Activated CD4-positive, alpha-beta T cell treated with anti-CD3 and anti-CD28 coated beads, Interleukin-2, amount 10 ng/mL, durations not matched to agents 24 days and 14 days (primary cell): ENCODE measurements at regions not wholly inside any gene's neighbourhood (a gene's known extent, or its start where the extent isn't known, plus 50 kb on each side); places are given as distances from the start of the nearest gene placed in this dataset.

Experiments
- DNase-seq: peaks from one replicate; pipeline ENCODE4 v3.0.0; 2022
- H3K27ac Mint-ChIP-seq: one replicate; pipeline ENCODE4 v1.8.0; 2022; ENCODE audit warnings: mild to moderate bottlenecking, mixed read lengths
- H3K27me3 Mint-ChIP-seq: one replicate; pipeline ENCODE4 v1.8.0; 2022; ENCODE audit warnings: mixed read lengths
- H3K36me3 Mint-ChIP-seq: one replicate; pipeline ENCODE4 v1.8.0; 2022; ENCODE audit warnings: low read depth, mild to moderate bottlenecking, mixed read lengths
- H3K4me1 Mint-ChIP-seq: one replicate; pipeline ENCODE4 v1.8.0; 2021; ENCODE audit warnings: mixed read lengths
- H3K4me3 Mint-ChIP-seq: one replicate; pipeline ENCODE4 v1.8.0; 2022; ENCODE audit warnings: mild to moderate bottlenecking, moderate library complexity, mixed read lengths
- H3K9me3 Mint-ChIP-seq: one replicate; pipeline ENCODE4 v1.8.0; 2021; ENCODE audit warnings: mixed read lengths
- intact Hi-C: fragments of 100-400 bp; cut with micrococcal nuclease; formaldehyde crosslinking; loops from one replicate; pipeline ENCODE4 v1.15.1; 2023

GRCh38 chr1:37158113-37158749 is 123.9 kb upstream of the GRIK3 start:
- DNase-seq, result no peak
- Mint-ChIP-seq H3K4me3 (no peak overlapping the region), H3K4me1 (no peaks in the 10 kb centered on the region), H3K9me3 (no peaks in the 10 kb centered on the region), H3K27me3 (no peaks in the 10 kb centered on the region), H3K36me3 (no peaks in the 10 kb centered on the region), H3K27ac (no peak overlapping the region)
- intact Hi-C loops, result no loop called here

GRCh38 chr1:37159102-37159501 is 124.8 kb upstream of the GRIK3 start:
- Mint-ChIP-seq H3K4me1 (no peaks in the 10 kb centered on the region), H3K4me3 (no peak overlapping the region), H3K36me3 (no peaks in the 10 kb centered on the region), H3K27me3 (no peaks in the 10 kb centered on the region), H3K9me3 (no peaks in the 10 kb centered on the region), H3K27ac (no peak overlapping the region)
- intact Hi-C loops, result no loop called here
- DNase-seq, result no peak

GRCh38 chr1:37161171-37161570 is 126.9 kb upstream of the GRIK3 start:
- intact Hi-C loops, result no loop called here

DNA sequence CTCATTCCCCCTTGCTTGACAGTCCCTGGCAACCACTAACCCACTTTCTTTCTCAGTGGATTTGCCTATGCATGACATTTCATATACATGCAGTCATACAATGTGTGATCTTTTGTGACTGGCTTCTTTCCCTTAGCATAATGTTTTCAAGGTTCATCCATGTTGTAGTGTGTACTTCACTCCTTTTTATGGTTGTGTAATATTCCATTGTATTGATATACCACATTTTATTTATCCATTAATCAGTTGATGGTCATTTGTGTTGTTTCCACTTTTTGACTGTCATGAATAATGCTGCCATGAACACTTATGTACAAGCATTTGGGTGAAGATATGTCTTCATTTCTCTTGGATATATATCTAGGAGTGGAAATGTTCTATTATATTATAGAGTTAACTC is 127.7 kb upstream of the GRIK3 start:
- Mint-ChIP-seq H3K9me3 (no peaks in the 10 kb centered on the region), H3K36me3 (no peaks in the 10 kb centered on the region), H3K27ac (no peak overlapping the region), H3K4me3 (no peak overlapping the region), H3K4me1 (no peaks in the 10 kb centered on the region), H3K27me3 (peaks cover 2% of the 10 kb centered on the region)
- DNase-seq, result no peak
- intact Hi-C loops, result no loop called here

More at GRCh38 chr1:37161171-37161570, 126.9 kb upstream of the GRIK3 start:
- no peaks in the 10 kb centered on the region for H3K36me3 Mint-ChIP-seq
- H3K4me1 Mint-ChIP-seq, result no peaks in the 10 kb centered on the region
- no peak for DNase-seq
- no peak overlapping the region for H3K4me3 Mint-ChIP-seq
- H3K27ac Mint-ChIP-seq, result no peak overlapping the region
- H3K9me3 Mint-ChIP-seq, result no peaks in the 10 kb centered on the region
- peaks cover 2% of the 10 kb centered on the region for H3K27me3 Mint-ChIP-seq

DNA sequence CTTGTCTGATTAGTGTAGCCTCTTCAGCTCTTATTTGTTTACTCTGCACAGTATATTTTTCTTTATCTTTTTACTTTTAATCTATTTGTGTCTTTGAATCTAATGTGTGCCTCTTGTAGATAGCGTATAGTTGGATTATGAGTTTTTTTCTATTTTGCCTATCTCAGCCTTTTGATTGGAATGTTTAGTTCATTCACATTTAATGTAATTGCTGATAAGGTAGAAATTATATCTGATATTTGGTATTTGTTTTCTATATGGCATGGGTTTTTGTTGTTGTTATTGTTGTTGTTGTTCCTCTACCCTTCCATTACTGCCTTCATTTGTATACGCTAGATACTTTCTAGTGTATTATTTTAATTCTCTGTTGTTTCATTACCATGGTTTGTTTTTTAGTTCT is 131.7 kb upstream of the GRIK3 start:
- no peak overlapping the region for H3K4me3 Mint-ChIP-seq
- H3K4me1 Mint-ChIP-seq, result no peaks in the 10 kb centered on the region
- intact Hi-C loops, result no loop called here
- DNase-seq, result no peak
- no peaks in the 10 kb centered on the region for H3K36me3 Mint-ChIP-seq
- H3K9me3 Mint-ChIP-seq, result no peaks in the 10 kb centered on the region
- H3K27ac Mint-ChIP-seq, result no peak overlapping the region
- H3K27me3 Mint-ChIP-seq, result peaks cover 6% of the 10 kb centered on the region

DNA sequence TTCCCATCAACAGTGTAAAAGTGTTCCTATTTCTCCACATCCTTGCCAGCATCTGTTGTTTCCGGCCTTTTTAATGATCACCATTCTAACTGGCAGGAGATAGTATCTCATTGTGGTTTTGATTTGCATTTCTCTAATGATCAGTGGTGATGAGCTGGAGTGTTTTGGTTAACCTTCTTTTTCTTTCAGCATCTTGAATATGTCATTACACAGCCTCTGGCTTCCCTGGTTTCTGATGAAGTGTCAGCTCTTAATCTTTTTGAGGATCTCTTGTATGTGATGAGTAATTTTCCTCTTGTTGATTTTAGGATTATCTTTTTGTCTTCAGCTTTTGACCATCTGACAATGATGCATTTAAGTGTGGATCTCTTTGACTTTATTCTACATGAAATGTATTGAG is 133.2 kb upstream of the GRIK3 start:
- peaks cover 6% of the 10 kb centered on the region for H3K27me3 Mint-ChIP-seq
- no peak overlapping the region for H3K27ac Mint-ChIP-seq
- no peak for DNase-seq
- no peaks in the 10 kb centered on the region for H3K36me3 Mint-ChIP-seq
- intact Hi-C loops, result no loop called here
- no peaks in the 10 kb centered on the region for H3K9me3 Mint-ChIP-seq
- H3K4me1 Mint-ChIP-seq, result no peaks in the 10 kb centered on the region
- no peak overlapping the region for H3K4me3 Mint-ChIP-seq

GRCh38 chr1:37169241-37169640 is 134.9 kb upstream of the GRIK3 start:
- Mint-ChIP-seq H3K36me3 (no peaks in the 10 kb centered on the region), H3K27me3 (peaks cover 12% of the 10 kb centered on the region), H3K27ac (no peak overlapping the region), H3K4me1 (no peaks in the 10 kb centered on the region), H3K9me3 (no peaks in the 10 kb centered on the region), H3K4me3 (no peak overlapping the region)
- intact Hi-C loops, result no loop called here
- no peak for DNase-seq

- no peak for DNase-seq
- H3K27ac Mint-ChIP-seq, result no peak overlapping the region
- no peak overlapping the region for H3K4me3 Mint-ChIP-seq
- no peaks in the 10 kb centered on the region for H3K9me3 Mint-ChIP-seq
- H3K27me3 Mint-ChIP-seq, result peaks cover 13% of the 10 kb centered on the region
- H3K36me3 Mint-ChIP-seq, result no peaks in the 10 kb centered on the region
- no peaks in the 10 kb centered on the region for H3K4me1 Mint-ChIP-seq
- intact Hi-C loops, result no loop called here
Measured at GRCh38 chr1:37169743-37170275, 135.5 kb upstream of the GRIK3 start.

GRCh38 chr1:37171691-37172090 is 137.4 kb upstream of the GRIK3 start:
- no peaks in the 10 kb centered on the region for H3K9me3 Mint-ChIP-seq
- no peak overlapping the region for H3K4me3 Mint-ChIP-seq
- intact Hi-C loops, result no loop called here
- no peaks in the 10 kb centered on the region for H3K36me3 Mint-ChIP-seq
- H3K4me1 Mint-ChIP-seq, result no peaks in the 10 kb centered on the region
- no peak overlapping the region for H3K27ac Mint-ChIP-seq
- DNase-seq, result no peak
- peaks cover 10% of the 10 kb centered on the region for H3K27me3 Mint-ChIP-seq

DNA sequence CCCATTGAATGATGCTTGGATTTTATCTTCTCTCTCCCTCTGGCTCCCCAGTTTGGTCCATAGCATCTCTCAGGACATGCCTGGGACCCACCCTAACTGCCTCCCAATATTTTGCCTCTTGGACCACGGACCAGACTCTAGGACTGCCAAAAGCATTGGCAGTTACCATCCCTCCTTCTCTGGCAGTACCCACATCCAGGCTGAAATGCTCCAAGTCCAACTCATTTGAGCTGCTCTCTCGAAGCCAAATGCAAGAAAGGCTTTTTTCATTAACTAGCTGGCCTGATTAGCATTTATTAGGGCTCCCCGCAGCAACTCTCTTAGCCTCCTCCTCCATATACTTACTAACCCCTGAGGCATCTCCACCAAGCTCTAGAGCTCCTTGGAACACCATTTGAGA is 140.0 kb upstream of the GRIK3 start:
- H3K36me3 Mint-ChIP-seq, result no peaks in the 10 kb centered on the region
- H3K4me1 Mint-ChIP-seq, result no peaks in the 10 kb centered on the region
- H3K4me3 Mint-ChIP-seq, result no peak overlapping the region
- no peak overlapping the region for H3K27ac Mint-ChIP-seq
- no peak for DNase-seq
- intact Hi-C loops, result no loop called here
- H3K27me3 Mint-ChIP-seq, result peaks cover 6% of the 10 kb centered on the region
- H3K9me3 Mint-ChIP-seq, result no peaks in the 10 kb centered on the region

- Mint-ChIP-seq H3K27ac (no peak overlapping the region), H3K27me3 (peaks cover 6% of the 10 kb centered on the region)
- intact Hi-C loops, result no loop called here
Measured at GRCh38 chr1:37174876-37175275, 140.6 kb upstream of the GRIK3 start.

DNA sequence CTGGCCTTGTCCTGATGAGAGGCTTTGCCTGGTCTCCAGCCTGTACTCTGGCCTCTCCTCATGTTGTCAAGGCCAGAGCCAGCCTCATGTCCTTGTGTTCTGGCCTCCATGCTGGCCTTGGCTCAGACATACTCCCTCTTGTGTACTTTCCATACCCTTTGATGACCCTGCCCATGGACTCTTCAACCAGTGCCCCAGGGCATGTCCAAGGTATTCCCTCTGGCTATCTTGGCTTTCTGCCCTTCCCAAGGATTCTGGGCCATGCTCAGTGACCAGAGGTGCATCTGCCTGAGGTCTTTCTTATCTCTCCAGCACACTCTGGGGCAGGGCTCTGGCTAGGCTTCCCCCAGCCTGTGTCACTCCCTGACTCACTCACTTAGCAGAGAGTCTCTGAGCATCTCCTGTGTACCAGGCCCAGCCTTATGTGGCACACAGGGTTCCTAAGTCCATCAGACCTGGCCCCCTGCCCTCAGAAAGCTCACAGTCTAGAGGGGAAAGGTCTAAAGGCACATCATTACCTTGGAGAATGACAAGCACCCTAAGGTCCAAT is 141.4 kb upstream of the GRIK3 start:
- no peak overlapping the region for H3K27ac Mint-ChIP-seq
- intact Hi-C loops, result no loop called here
- no peaks in the 10 kb centered on the region for H3K9me3 Mint-ChIP-seq
- no peak for DNase-seq
- no peak overlapping the region for H3K4me3 Mint-ChIP-seq
- peaks cover 6% of the 10 kb centered on the region for H3K27me3 Mint-ChIP-seq
- no peaks in the 10 kb centered on the region for H3K36me3 Mint-ChIP-seq
- no peaks in the 10 kb centered on the region for H3K4me1 Mint-ChIP-seq

More at GRCh38 chr1:37174876-37175275, 140.6 kb upstream of the GRIK3 start:
- DNase-seq, result peak; percentile 22
- Mint-ChIP-seq H3K4me3 (no peak overlapping the region), H3K9me3 (no peaks in the 10 kb centered on the region), H3K4me1 (no peaks in the 10 kb centered on the region), H3K36me3 (no peaks in the 10 kb centered on the region)

DNA sequence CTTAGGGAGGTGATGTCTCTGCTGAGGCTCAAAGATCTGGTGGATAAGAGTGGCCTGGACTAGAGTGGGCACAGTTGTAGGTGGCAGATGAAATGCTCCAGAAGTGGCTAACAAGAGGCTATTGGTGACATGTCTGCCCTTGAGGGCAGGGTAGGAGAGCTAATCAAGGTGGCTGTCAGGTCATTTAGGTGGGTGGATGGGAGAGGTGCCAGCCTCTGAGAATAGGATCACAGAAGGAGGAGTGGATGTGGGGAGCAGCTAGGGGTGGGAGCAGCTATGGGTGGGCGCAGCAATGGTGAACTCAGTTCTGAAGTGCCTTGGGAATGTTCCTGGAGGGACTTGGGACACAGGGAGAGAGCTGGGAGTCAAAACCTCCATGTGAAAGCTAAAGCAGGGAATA is 142.0 kb upstream of the GRIK3 start:
- H3K9me3 Mint-ChIP-seq, result no peaks in the 10 kb centered on the region
- H3K4me3 Mint-ChIP-seq, result no peak overlapping the region
- intact Hi-C loops, result no loop called here
- H3K27ac Mint-ChIP-seq, result no peak overlapping the region
- H3K36me3 Mint-ChIP-seq, result no peaks in the 10 kb centered on the region
- DNase-seq, result no peak
- no peaks in the 10 kb centered on the region for H3K4me1 Mint-ChIP-seq
- peaks cover 6% of the 10 kb centered on the region for H3K27me3 Mint-ChIP-seq

GRCh38 chr1:37177230-37177864 is 143.0 kb upstream of the GRIK3 start:
- Mint-ChIP-seq H3K27me3 (peaks cover 6% of the 10 kb centered on the region), H3K36me3 (no peaks in the 10 kb centered on the region), H3K9me3 (no peaks in the 10 kb centered on the region), H3K4me3 (no peak overlapping the region), H3K27ac (no peak overlapping the region), H3K4me1 (no peaks in the 10 kb centered on the region)
- DNase-seq, result peak; percentile 66
- intact Hi-C loops, result no loop called here
